Peyer's patch (tissue), 4 donors: ENCODE measurements at regions not wholly inside any gene's neighbourhood (a gene's known extent, or its start where the extent isn't known, plus 50 kb on each side); places are given as distances from the start of the nearest gene placed in this dataset.

ENCODE experiments used
- CTCF ChIP-seq, 6 experiments: fragments of 450-650 bp in 4 of 6; fragments of 200-600 bp in 2 of 6; sonication (generic) in 1 of 6; IDR thresholded peaks; one replicate each; pipeline ENCODE4 v1.5.1; 2017 to 2019; ENCODE audit warnings: antibody characterized with exemption in 6 of 6, mild to moderate bottlenecking in 3 of 6, moderate library complexity in 1 of 6
- POLR2A ChIP-seq, 2 donors: fragments of 450-650 bp; IDR thresholded peaks; one replicate each; pipeline ENCODE4 v1.5.1; 2017; ENCODE audit warnings: antibody characterized with exemption in 2 of 2, mild to moderate bottlenecking in 2 of 2, moderate library complexity in 2 of 2

- TF ChIP-seq POLR2A (IDR thresholded peaks at IDR 0.05) (no peak), CTCF (IDR thresholded peaks at IDR 0.05) (no peak)
Observed at GRCh38 chr6:48169635-48170034, 58.6 kb upstream of the PTCHD4 start.
